Ramos (cell line): ENCODE measurements at regions not wholly inside any gene's neighbourhood (a gene's known extent, or its start where the extent isn't known, plus 50 kb on each side); places are given as distances from the start of the nearest gene placed in this dataset.
"Not testable (repeated sequence)": the region's sequence is repeated elsewhere in the genome, so short reads cannot be mapped to it uniquely, and the experiment has no call there.

Experiments used
- in situ Hi-C: fragments of 300-500 bp; cut with MboI; formaldehyde crosslinking; loops from one replicate; pipeline ENCODE4 v1.14.3; 2022; ENCODE audit warnings: low sequenced_read_pairs; ENCODE audit not compliant: unreplicated experiment

- in situ Hi-C loops, result not testable (repeated sequence)
These were observed 1112.1 kb upstream of the TMEM132C start for GRCh38 chr12:127154830-127155229.

DNA sequence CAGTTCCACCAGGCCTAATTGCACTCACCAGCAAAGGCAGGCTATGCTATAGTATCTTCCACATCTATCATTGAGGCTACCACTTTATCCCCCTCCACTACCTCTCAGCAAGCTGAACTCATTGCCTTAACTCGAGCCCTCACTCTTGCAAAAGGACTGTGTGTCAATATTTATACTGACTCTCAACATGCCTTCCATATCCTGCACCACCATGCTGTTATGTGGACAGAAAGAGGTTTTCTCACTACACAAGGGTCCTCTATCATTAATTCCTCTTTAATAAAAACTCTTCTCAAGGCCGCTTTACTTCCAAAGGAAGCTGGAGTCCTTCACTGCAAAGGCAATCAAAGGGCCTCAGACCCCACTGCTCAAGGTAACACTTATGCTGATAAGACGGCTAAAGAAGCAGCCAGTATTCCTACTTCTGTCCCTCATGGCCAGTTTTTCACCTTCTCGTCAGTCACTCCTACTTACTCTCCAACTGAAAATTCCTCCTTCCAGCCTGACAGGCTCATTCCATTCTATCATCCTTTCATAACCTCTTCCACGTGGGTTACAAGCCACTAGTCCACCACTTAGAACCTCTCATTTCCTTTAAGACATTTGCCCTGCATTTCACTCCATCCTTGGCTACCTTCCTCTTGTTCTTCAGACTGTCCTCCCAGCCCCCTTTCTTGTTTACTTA lies 1110.9 kb upstream of the TMEM132C start:
- in situ Hi-C loops, result not testable (repeated sequence)

- in situ Hi-C loops, result not testable (repeated sequence)
These were observed 1109.2 kb upstream of the TMEM132C start for GRCh38 chr12:127157501-127158366.

- in situ Hi-C loops, result no loop called here
These were observed 1108.4 kb upstream of the TMEM132C start for GRCh38 chr12:127158385-127159061.

GRCh38 chr12:127161466-127161865 lies 1105.5 kb upstream of the TMEM132C start:
- in situ Hi-C loops, result no loop called here

- in situ Hi-C loops, result no loop called here
These were observed 1104.7 kb upstream of the TMEM132C start for GRCh38 chr12:127162307-127162706.

DNA sequence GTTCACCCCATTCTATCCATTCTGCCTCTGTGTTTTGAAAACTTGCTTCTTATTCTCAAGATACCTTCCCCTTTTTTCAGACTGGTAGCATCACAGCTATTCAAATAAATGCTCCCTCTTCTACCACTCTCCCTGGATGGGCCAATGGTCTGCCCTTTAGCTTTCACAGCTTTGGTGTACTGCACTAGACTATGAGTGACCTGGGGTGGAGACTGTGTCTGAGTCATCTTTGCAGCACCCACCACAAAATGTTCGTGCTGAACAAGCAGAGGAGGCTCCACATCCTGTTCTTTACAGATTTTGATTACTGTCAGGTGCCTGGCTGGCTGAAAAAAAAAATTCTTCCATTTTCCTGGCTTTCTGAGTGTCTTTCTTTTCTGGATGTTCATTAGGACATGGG lies 1104.1 kb upstream of the TMEM132C start:
- in situ Hi-C loops, result no loop called here

- in situ Hi-C loops, result no loop called here
These were observed 1101.2 kb upstream of the TMEM132C start for GRCh38 chr12:127165567-127166392.

DNA sequence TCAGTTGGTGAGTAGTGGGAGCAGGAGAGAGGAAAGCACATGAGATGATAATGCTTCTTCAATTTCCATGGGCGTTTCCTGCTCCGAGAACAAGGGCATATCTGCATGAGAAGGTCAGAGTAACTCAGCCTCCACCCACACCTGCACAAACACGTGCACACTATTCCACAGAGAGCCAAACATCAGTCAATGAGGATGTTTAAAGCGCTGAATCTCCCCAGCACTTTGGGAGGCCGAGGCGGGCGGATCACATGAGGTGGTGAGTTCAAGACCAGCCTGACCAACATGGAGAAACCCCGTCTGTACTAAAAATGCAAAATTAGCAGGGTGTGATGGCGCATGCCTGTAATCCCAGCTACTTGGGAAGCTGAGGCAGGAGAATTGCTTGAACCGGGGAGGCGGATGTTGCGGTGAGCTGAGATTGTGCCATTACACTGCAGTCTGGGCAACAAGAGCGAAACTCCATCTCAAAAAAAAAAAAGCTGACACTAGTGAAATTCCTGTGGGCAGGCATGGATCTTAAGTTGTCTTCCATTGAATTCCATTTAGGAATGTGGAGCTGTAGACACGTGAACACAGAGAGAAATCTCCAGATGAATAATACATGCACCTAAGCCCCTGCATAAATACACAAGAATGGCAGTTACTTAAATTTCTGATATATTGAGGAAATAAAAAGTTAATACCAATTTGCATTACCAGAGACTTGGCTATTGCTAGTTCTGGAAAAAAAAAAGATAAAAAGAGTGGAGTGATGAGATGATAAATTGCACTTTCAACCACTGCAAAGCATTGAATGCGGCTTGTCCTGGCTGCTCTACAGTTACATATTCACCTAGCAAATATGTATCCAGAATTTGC lies 1097.4 kb upstream of the TMEM132C start:
- in situ Hi-C loops, result no loop called here

GRCh38 chr12:127170226-127171180 lies 1096.5 kb upstream of the TMEM132C start:
- in situ Hi-C loops, result no loop called here

DNA sequence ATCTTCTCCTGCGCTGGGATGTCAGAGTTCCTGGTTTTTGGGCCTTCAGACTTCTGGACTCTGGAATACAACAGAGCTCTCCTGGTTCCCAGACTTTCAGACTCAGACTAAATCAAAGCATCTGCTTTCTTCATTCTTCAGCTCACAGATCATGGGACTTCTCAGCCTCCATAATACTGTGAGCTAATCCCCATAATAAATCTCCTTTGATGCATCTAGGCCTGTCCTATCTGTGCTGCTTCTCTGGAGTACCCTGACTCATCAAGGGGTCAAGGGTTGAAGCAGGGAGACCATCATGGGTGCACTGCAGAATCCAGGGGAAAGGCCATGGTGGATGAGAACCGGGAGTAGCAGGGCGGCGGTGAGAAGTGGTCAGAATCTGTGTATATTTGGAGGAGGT lies 1094.1 kb upstream of the TMEM132C start:
- in situ Hi-C loops, result no loop called here

DNA sequence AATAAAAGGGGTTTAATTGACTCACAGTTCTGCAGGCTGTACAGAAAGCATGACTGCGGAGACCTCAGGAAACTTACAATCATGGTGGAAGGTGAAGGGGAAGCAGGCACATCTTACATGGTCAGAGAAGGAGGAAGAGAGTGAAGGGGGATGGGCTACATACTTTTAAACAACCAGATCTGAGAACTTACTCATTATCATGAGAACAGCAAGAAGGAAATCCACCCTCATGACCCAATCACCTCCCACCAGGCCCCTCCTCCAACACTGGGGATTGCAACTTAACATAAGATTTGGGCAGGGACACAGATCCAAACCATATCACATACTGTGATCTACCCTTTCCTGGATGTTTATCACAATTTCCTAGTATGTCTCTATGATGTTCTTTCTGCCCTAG lies 1093.0 kb upstream of the TMEM132C start:
- in situ Hi-C loops, result not testable (repeated sequence)

DNA sequence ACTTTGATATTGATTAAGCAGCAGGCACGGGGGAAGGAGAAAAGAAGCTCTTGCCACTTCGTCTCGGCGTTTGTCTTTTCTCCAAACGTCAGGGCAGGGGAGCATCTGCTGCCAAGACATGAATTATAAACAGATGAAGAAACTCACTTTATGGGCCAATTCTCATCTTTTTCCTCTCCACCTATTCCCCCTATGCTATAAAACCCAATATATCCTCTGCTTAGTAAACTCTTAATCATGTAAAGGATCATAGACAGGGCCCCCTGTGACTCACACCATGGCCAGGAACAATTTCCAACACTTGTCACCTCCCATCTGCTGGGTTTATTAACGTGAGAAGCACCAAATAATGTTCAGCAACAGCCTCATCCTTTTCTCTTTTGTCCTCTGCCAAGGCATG lies 1092.1 kb upstream of the TMEM132C start:
- in situ Hi-C loops, result no loop called here

DNA sequence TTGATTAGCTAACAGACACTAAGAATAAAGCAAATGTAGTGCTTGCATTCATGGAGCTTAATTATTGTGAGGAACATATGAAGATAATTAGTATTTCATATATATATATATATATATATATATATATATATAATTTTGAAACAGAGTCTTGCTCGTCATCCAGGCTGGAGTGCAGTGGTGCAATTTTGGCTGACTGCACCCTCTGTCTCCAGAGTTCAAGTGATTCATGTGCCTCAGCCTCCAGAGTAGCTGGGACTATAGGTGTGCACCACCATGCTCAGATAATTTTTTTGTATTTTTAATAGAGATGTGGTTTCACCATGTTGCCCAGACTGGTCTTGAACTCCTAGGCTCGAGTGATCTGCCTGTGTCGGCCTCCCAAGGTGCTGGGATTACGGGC lies 1091.6 kb upstream of the TMEM132C start:
- in situ Hi-C loops, result no loop called here

GRCh38 chr12:127176804-127177203 lies 1090.2 kb upstream of the TMEM132C start:
- in situ Hi-C loops, result no loop called here

GRCh38 chr12:127178052-127178451 lies 1088.9 kb upstream of the TMEM132C start:
- in situ Hi-C loops, result no loop called here

DNA sequence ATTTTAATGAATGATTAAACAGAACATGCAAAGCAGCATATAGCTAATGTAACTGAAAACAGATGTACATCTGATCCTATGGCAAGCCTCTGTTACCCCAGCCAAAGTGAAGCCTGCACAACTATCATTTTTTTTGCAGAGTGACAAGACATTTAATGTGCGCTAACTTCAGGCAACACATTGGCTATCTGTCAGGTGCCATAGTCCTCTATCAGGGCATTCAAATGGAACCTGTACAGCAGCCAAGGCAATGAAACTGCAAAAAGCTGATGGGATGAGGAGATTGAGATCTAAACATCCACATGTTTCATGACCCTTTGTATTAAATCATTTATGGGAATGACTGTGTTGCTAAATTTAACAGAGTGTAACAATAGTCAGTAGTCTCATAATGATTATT lies 1088.5 kb upstream of the TMEM132C start:
- in situ Hi-C loops, result no loop called here

DNA sequence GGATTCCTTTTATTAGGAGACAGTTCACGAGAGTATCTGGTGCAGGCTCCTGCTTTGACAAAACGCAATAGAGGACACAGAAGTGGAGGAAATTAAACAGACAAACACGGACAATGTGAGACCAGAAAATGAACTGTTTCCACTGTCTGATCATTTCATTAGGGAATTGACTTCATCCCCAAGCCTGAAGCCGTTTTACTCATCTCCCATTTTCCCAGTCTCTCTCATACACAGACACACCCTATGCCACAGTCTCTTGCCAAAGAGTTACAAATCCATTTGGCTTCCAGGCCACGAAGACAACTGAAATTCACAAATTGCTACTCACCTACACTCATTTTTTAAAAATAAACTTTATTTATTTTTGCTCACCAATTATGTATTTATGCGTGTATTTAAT lies 1087.8 kb upstream of the TMEM132C start:
- in situ Hi-C loops, result no loop called here
